KMS-11 (cell line): ENCODE measurements at regions not wholly inside any gene's neighbourhood (a gene's known extent, or its start where the extent isn't known, plus 50 kb on each side); places are given as distances from the start of the nearest gene placed in this dataset.

Experiments
- H2AFZ ChIP-seq: fragments of 200-600 bp; sonication (generic); 2 replicates; pipeline ENCODE4 v1.6.1; 2016; ENCODE audit warnings: antibody characterized with exemption, mixed run types, low read depth
- H3K27ac ChIP-seq: fragments of 200-600 bp; sonication (generic); 2 replicates; pipeline ENCODE4 v1.6.1; 2016; ENCODE audit warnings: mild to moderate bottlenecking, mixed run types
- H3K27me3 ChIP-seq: fragments of 200-600 bp; sonication (generic); 2 replicates; pipeline ENCODE4 v1.6.1; 2017; ENCODE audit warnings: mild to moderate bottlenecking, low read depth, mixed run types, moderate library complexity; ENCODE audit not compliant: insufficient read depth
- H3K36me3 ChIP-seq: fragments of 200-600 bp; sonication (generic); 2 replicates; pipeline ENCODE4 v1.6.1; 2017; ENCODE audit warnings: mild to moderate bottlenecking, mixed run types; ENCODE audit not compliant: insufficient read depth
- H3K4me1 ChIP-seq: fragments of 200-600 bp; sonication (generic); 2 replicates; pipeline ENCODE4 v1.6.1; 2016; ENCODE audit warnings: mild to moderate bottlenecking, low read depth, mixed run types; ENCODE audit not compliant: poor library complexity, severe bottlenecking
- H3K4me2 ChIP-seq: fragments of 200-600 bp; sonication (generic); 2 replicates; pipeline ENCODE4 v1.7.0; 2016; ENCODE audit warnings: mild to moderate bottlenecking, mixed run types
- H3K4me3 ChIP-seq: fragments of 200-600 bp; sonication (generic); IDR thresholded peaks from 2 replicates; pipeline ENCODE4 v1.6.1; 2017; ENCODE audit warnings: low read depth, low read length, mixed read lengths; ENCODE audit not compliant: insufficient read depth
- H3K79me2 ChIP-seq: fragments of 200-600 bp; sonication (generic); 2 replicates; pipeline ENCODE4 v1.6.1; 2016; ENCODE audit warnings: low read depth, mixed run types; ENCODE audit not compliant: insufficient read depth
- H3K9ac ChIP-seq: fragments of 200-600 bp; sonication (generic); 2 replicates; pipeline ENCODE4 v1.6.1; 2016; ENCODE audit warnings: mild to moderate bottlenecking, mixed run types
- H4K20me1 ChIP-seq: fragments of 200-600 bp; sonication (generic); 2 replicates; pipeline ENCODE4 v1.6.1; 2016; ENCODE audit warnings: mild to moderate bottlenecking, mixed run types; ENCODE audit not compliant: insufficient read depth
- CTCF ChIP-seq: fragments of 200-600 bp; sonication (generic); conservative IDR thresholded peaks from 2 replicates; pipeline ENCODE4 v1.6.1; 2017; ENCODE audit warnings: low read depth, mild to moderate bottlenecking, antibody characterized with exemption, low read length, moderate library complexity, mixed read lengths

- Histone ChIP-seq H3K27me3 (no peaks in the 10 kb centered on the region), H3K4me1 (no peaks in the 10 kb centered on the region), H4K20me1 (no peaks in the 10 kb centered on the region), H2AFZ (no peak overlapping the region), H3K9ac (no peak overlapping the region), H3K27ac (no peak overlapping the region), H3K4me2 (no peak overlapping the region), H3K4me3 (no peak overlapping the region), H3K36me3 (no peaks in the 10 kb centered on the region), H3K79me2 (no peaks in the 10 kb centered on the region)
- no peak for TF ChIP-seq CTCF
These were observed 272.7 kb upstream of the MGMT start for GRCh38 chr10:129194181-129194870.

GRCh38 chr10:129199826-129200225 is 267.2 kb upstream of the MGMT start:
- no peaks in the 10 kb centered on the region for H3K4me1 ChIP-seq
- H3K27me3 ChIP-seq, result no peaks in the 10 kb centered on the region
- no peak overlapping the region for H3K27ac ChIP-seq
- H3K79me2 ChIP-seq, result no peaks in the 10 kb centered on the region
- H3K4me2 ChIP-seq, result no peak overlapping the region
- H3K9ac ChIP-seq, result no peak overlapping the region
- no peaks in the 10 kb centered on the region for H3K36me3 ChIP-seq
- TF ChIP-seq CTCF, result no peak
- no peak overlapping the region for H3K4me3 ChIP-seq
- no peaks in the 10 kb centered on the region for H4K20me1 ChIP-seq
- no peak overlapping the region for H2AFZ ChIP-seq

GRCh38 chr10:129203819-129204218 is 263.2 kb upstream of the MGMT start:
- no peaks in the 10 kb centered on the region for H4K20me1 ChIP-seq
- TF ChIP-seq CTCF, result no peak
- H2AFZ ChIP-seq, result no peak overlapping the region
- no peaks in the 10 kb centered on the region for H3K27me3 ChIP-seq
- no peak overlapping the region for H3K27ac ChIP-seq
- H3K36me3 ChIP-seq, result no peaks in the 10 kb centered on the region
- no peak overlapping the region for H3K4me3 ChIP-seq
- H3K4me2 ChIP-seq, result no peak overlapping the region
- no peaks in the 10 kb centered on the region for H3K4me1 ChIP-seq
- H3K79me2 ChIP-seq, result no peaks in the 10 kb centered on the region
- no peak overlapping the region for H3K9ac ChIP-seq

- H2AFZ ChIP-seq, result no peak overlapping the region
- no peak overlapping the region for H3K9ac ChIP-seq
- no peaks in the 10 kb centered on the region for H3K4me1 ChIP-seq
- H3K4me3 ChIP-seq, result no peak overlapping the region
- no peaks in the 10 kb centered on the region for H3K79me2 ChIP-seq
- no peak overlapping the region for H3K4me2 ChIP-seq
- H3K27me3 ChIP-seq, result no peaks in the 10 kb centered on the region
- H3K36me3 ChIP-seq, result no peaks in the 10 kb centered on the region
- H4K20me1 ChIP-seq, result no peaks in the 10 kb centered on the region
- no peak overlapping the region for H3K27ac ChIP-seq
- no peak for TF ChIP-seq CTCF
These were observed 259.7 kb upstream of the MGMT start for GRCh38 chr10:129207297-129207696.
